GM12878 (cell line): ENCODE measurements at regions not wholly inside any gene's neighbourhood (a gene's known extent, or its start where the extent isn't known, plus 50 kb on each side); places are given as distances from the start of the nearest gene placed in this dataset.

Source experiments
- BACH1 ChIP-seq: fragments of 450-650 bp; IDR thresholded peaks from 2 replicates; pipeline ENCODE4 v1.6.1; 2017; ENCODE audit warnings: mild to moderate bottlenecking, borderline replicate concordance
- BCL11A ChIP-seq: IDR thresholded peaks from 2 replicates; pipeline ENCODE4 v1.6.1; 2011; ENCODE audit warnings: low read depth, low read length
- CBX5 ChIP-seq: sonication (generic); IDR thresholded peaks from 2 replicates; pipeline ENCODE4 v1.6.1; 2016; ENCODE audit warnings: low read depth, moderate library complexity, mild to moderate bottlenecking, inconsistent platforms
- CEBPB ChIP-seq, 2 experiments: fragments of 150-350 bp in 1 of 2; IDR thresholded peaks; 2 replicates each; pipeline ENCODE4 v1.6.1; 2012 to 2014; ENCODE audit warnings: low read depth in 2 of 2, low read length in 2 of 2, borderline replicate concordance in 1 of 2, inconsistent platforms in 1 of 2
- CEBPZ ChIP-seq: fragments of 150-350 bp; IDR thresholded peaks from 2 replicates; pipeline ENCODE4 v1.6.1; 2016; ENCODE audit warnings: low read depth, low read length
- CHD1 ChIP-seq: IDR thresholded peaks from 2 replicates; pipeline ENCODE4 v1.6.1; 2012; ENCODE audit warnings: low read depth, low read length, improper control_type of control experiment
- CTCF ChIP-seq, 3 experiments: IDR thresholded peaks in 2 of 3; conservative IDR thresholded peaks in 1 of 3; 2 replicates each; pipeline ENCODE4 v1.5.1; 2011; ENCODE audit warnings: low read depth in 3 of 3, low read length in 3 of 3, mild to moderate bottlenecking in 3 of 3, control low read depth in 2 of 3, moderate library complexity in 2 of 3, inconsistent platforms in 1 of 3, mixed read lengths in 1 of 3; ENCODE audit not compliant: control insufficient read depth in 2 of 3, insufficient read depth in 1 of 3; ENCODE audit errors: extremely low read depth in 1 of 3
- DPF2 ChIP-seq: fragments of 450-650 bp; IDR thresholded peaks from 2 replicates; pipeline ENCODE4 v1.6.1; 2017; ENCODE audit warnings: mild to moderate bottlenecking
- FOXK2 ChIP-seq: fragments of 450-650 bp; IDR thresholded peaks from 2 replicates; pipeline ENCODE4 v1.6.1; 2017; ENCODE audit warnings: mild to moderate bottlenecking, moderate library complexity
- FOXM1 ChIP-seq: IDR thresholded peaks from 2 replicates; pipeline ENCODE4 v1.6.1; 2012; ENCODE audit warnings: low read depth, mild to moderate bottlenecking, inconsistent platforms, low read length, moderate library complexity
- JUNB ChIP-seq: IDR thresholded peaks from 2 replicates; pipeline ENCODE4 v1.6.1; 2016; ENCODE audit warnings: antibody characterized with exemption, mild to moderate bottlenecking
- JUND ChIP-seq: IDR thresholded peaks from 2 replicates; pipeline ENCODE4 v1.6.1; 2012; ENCODE audit warnings: low read depth, mild to moderate bottlenecking, low read length, improper control_type of control experiment, moderate library complexity
- KAT2A ChIP-seq: conservative IDR thresholded peaks from 2 replicates; pipeline ENCODE4 v1.6.1; 2011; ENCODE audit warnings: low read depth, low read length; ENCODE audit not compliant: control insufficient read depth
- KLF5 ChIP-seq: fragments of 450-650 bp; IDR thresholded peaks from 2 replicates; pipeline ENCODE4 v1.6.1; 2014; ENCODE audit warnings: mild to moderate bottlenecking; ENCODE audit not compliant: partially characterized antibody
- MTA2 ChIP-seq: fragments of 450-650 bp; IDR thresholded peaks from 2 replicates; pipeline ENCODE4 v1.6.1; 2016; ENCODE audit warnings: low read depth, mild to moderate bottlenecking, moderate library complexity
- NBN ChIP-seq: fragments of 450-650 bp; IDR thresholded peaks from 2 replicates; pipeline ENCODE4 v1.6.1; 2016
- PAX5 ChIP-seq: IDR thresholded peaks from 2 replicates; pipeline ENCODE4 v1.6.1; 2011; ENCODE audit warnings: low read depth, low read length, borderline replicate concordance
- PAX8 ChIP-seq: fragments of 450-650 bp; IDR thresholded peaks from 2 replicates; pipeline ENCODE4 v1.6.1; 2017; ENCODE audit warnings: mild to moderate bottlenecking, moderate library complexity
- POU2F2 ChIP-seq: IDR thresholded peaks from 3 replicates; pipeline ENCODE4 v1.6.1; 2011; ENCODE audit warnings: low read depth, mild to moderate bottlenecking, low read length, borderline replicate concordance
- RELA ChIP-seq: fragments of 450-650 bp; IDR thresholded peaks from 2 replicates; pipeline ENCODE4 v1.8.0; 2014; ENCODE audit warnings: borderline replicate concordance; ENCODE audit not compliant: partially characterized antibody
- SMAD1 ChIP-seq: fragments of 450-650 bp; IDR thresholded peaks from 2 replicates; pipeline ENCODE4 v1.6.1; 2018; ENCODE audit warnings: mild to moderate bottlenecking, low read depth; ENCODE audit not compliant: partially characterized antibody
- SMARCA5 ChIP-seq: fragments of 450-650 bp; IDR thresholded peaks from 2 replicates; pipeline ENCODE4 v1.6.1; 2017; ENCODE audit warnings: mild to moderate bottlenecking
- SMC3 ChIP-seq: IDR thresholded peaks from 2 replicates; pipeline ENCODE4 v1.6.1; 2011; ENCODE audit warnings: low read length, improper control_type of control experiment, borderline replicate concordance
- SUPT20H ChIP-seq: IDR thresholded peaks from 2 replicates; pipeline ENCODE4 v1.6.1; 2011; ENCODE audit warnings: low read depth, mild to moderate bottlenecking, low read length, moderate library complexity, borderline replicate concordance; ENCODE audit not compliant: control insufficient read depth
- SUZ12 ChIP-seq: fragments of 200-600 bp; sonication (generic); IDR thresholded peaks from one replicate; pipeline ENCODE4 v1.6.1; 2018; ENCODE audit warnings: antibody characterized with exemption, mild to moderate bottlenecking; ENCODE audit not compliant: unreplicated experiment
- ZSCAN29 ChIP-seq: fragments of 450-650 bp; IDR thresholded peaks from 2 replicates; pipeline ENCODE4 v1.6.1; 2017; ENCODE audit warnings: mild to moderate bottlenecking, moderate library complexity
- TF ChIP-seq, protein P1 (sequence below): IDR thresholded peaks from 2 replicates; pipeline ENCODE4 v1.6.1; 2011; ENCODE audit warnings: borderline replicate concordance, low read depth, mild to moderate bottlenecking, moderate library complexity, mixed read lengths, low read length; ENCODE audit not compliant: insufficient read depth; ENCODE audit errors: extremely low read length

- no peak for TF ChIP-seq CHD1
- no peak for TF ChIP-seq PAX8
- TF ChIP-seq KAT2A = no peak
- no peak for TF ChIP-seq JUNB
- no peak for TF ChIP-seq BACH1
- TF ChIP-seq CBX5 = no peak
- TF ChIP-seq SMAD1 = no peak
- no peak; the same call in 1 of the 2 replicates for TF ChIP-seq MTA2
- no peak for TF ChIP-seq FOXM1
- no peak for TF ChIP-seq KLF5
- TF ChIP-seq RELA = peak; percentile 49
- no peak for TF ChIP-seq CEBPB (IDR thresholded peaks at IDR 0.05; ENCODE audit: borderline replicate concordance in 1 of 2, low read depth in 2 of 2, low read length in 2 of 2)
- TF ChIP-seq POU2F2 = peak; percentile 32; the same call in 1 of the 3 replicates
- TF ChIP-seq SMC3 = no peak
- no peak for TF ChIP-seq SMARCA5
- TF ChIP-seq PAX5 = peak; percentile 80
- TF ChIP-seq SUZ12 = no peak
- TF ChIP-seq ZSCAN29 = no peak
- peak; percentile 35; the same call in 1 of the 2 replicates for TF ChIP-seq NBN
- TF ChIP-seq SUPT20H = no peak
- TF ChIP-seq DPF2 = peak; percentile 68; the same call in 1 of the 2 replicates
- TF ChIP-seq FOXK2 = no peak
- peak; percentile 60 for TF ChIP-seq BCL11A
- TF ChIP-seq CEBPZ = no peak
- TF ChIP-seq JUND = no peak
- TF ChIP-seq, protein P1, sequence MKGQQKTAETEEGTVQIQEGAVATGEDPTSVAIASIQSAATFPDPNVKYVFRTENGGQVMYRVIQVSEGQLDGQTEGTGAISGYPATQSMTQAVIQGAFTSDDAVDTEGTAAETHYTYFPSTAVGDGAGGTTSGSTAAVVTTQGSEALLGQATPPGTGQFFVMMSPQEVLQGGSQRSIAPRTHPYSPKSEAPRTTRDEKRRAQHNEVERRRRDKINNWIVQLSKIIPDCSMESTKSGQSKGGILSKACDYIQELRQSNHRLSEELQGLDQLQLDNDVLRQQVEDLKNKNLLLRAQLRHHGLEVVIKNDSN = no peak
- TF ChIP-seq CTCF (IDR thresholded peaks at IDR 0.05 in 2 of 3, conservative IDR thresholded peaks at IDR 0.05 in 1 of 3; ENCODE audit: control insufficient read depth in 2 of 3, extremely low read depth in 1 of 3, insufficient read depth in 1 of 3, low read depth in 3 of 3, low read length in 3 of 3) = no peak
These were observed 51.3 kb upstream of the SLC1A4 start (continued) for GRCh38 chr2:64937687-64938491.
